Left lung (tissue), 4 donors: ENCODE measurements at regions not wholly inside any gene's neighbourhood (a gene's known extent, or its start where the extent isn't known, plus 50 kb on each side); places are given as distances from the start of the nearest gene placed in this dataset.

ENCODE experiments used
- ATAC-seq: fragments of 200-7000 bp; cut with Tn5 transposase; one replicate; pipeline ENCODE4 v1.9.1; 2020; ENCODE audit warnings: moderate library complexity
- DNase-seq, 4 donors: peaks; one replicate each; pipeline ENCODE4 v3.0.0-alpha.2; 2013 to 2020
- H3K27ac ChIP-seq, 2 donors: fragments of 200-600 bp; sonication (generic) in 1 of 2; one replicate each; pipeline versions ENCODE4 v1.5.0 to v1.8.0; 2020 to 2021
- H3K27me3 ChIP-seq, 2 donors: fragments of 200-600 bp; sonication (generic) in 1 of 2; one replicate each; pipeline versions ENCODE4 v1.5.0 to v1.8.0; 2020 to 2021
- H3K36me3 ChIP-seq, 2 donors: fragments of 200-600 bp; sonication (generic) in 1 of 2; one replicate each; pipeline versions ENCODE4 v1.5.0 to v1.8.0; 2020 to 2021
- H3K4me1 ChIP-seq, 2 donors: fragments of 200-600 bp; one replicate each; pipeline ENCODE4 v1.8.0; 2021
- H3K4me3 ChIP-seq, 2 donors: fragments of 200-600 bp; sonication (generic) in 1 of 2; one replicate each; pipeline versions ENCODE4 v1.5.0 to v1.8.0; 2020 to 2021; ENCODE audit warnings: mild to moderate bottlenecking in 1 of 2
- H3K9me3 ChIP-seq, 2 donors: fragments of 200-600 bp; sonication (generic) in 1 of 2; one replicate each; pipeline versions ENCODE4 v1.5.0 to v1.8.0; 2020 to 2021
- intact Hi-C, 2 donors: fragments of 100-400 bp; cut with DNase I; formaldehyde crosslinking; loops; one replicate each; pipeline versions ENCODE4 v1.11.2 to v1.14.2; 2022
- TF ChIP-seq, protein P1 (sequence below), 2 donors: fragments of 200-600 bp; sonication (generic) in 1 of 2; IDR thresholded peaks; one replicate each; pipeline versions ENCODE4 v1.5.0 to v1.8.0; 2021; ENCODE audit warnings: antibody characterized with exemption in 2 of 2
- donor health status: DM: no; HTN: yes; CAD: no.
- donor health status: DM: no; HTN: no; CAD: no.

DNA sequence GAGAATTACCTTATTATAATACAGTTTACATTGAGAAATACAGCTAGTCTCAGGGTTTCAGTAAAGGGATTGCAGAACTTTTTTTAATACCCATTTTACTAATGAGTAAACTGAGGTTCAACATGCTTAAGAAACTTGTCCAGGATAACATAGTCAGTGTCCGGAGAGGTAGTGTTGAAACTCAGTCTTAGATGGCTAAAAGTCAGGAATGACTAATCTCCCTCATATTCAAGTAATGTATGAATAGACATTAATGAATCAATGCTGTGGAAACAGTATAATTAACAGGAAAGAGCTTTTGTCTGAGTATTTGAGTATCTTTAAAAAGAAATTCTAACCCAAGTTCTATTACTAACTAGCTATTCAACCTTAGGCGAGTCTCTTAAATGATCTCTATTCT is 397.6 kb downstream of the PLA2G4A start:
- DNase-seq (no peak), ATAC-seq (no peak)
- H3K36me3 ChIP-seq = no peaks in the 10 kb centered on the region
- no peak overlapping the region for H3K27ac ChIP-seq
- no peak overlapping the region for H3K4me3 ChIP-seq
- TF ChIP-seq, protein P1, sequence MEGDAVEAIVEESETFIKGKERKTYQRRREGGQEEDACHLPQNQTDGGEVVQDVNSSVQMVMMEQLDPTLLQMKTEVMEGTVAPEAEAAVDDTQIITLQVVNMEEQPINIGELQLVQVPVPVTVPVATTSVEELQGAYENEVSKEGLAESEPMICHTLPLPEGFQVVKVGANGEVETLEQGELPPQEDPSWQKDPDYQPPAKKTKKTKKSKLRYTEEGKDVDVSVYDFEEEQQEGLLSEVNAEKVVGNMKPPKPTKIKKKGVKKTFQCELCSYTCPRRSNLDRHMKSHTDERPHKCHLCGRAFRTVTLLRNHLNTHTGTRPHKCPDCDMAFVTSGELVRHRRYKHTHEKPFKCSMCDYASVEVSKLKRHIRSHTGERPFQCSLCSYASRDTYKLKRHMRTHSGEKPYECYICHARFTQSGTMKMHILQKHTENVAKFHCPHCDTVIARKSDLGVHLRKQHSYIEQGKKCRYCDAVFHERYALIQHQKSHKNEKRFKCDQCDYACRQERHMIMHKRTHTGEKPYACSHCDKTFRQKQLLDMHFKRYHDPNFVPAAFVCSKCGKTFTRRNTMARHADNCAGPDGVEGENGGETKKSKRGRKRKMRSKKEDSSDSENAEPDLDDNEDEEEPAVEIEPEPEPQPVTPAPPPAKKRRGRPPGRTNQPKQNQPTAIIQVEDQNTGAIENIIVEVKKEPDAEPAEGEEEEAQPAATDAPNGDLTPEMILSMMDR (IDR thresholded peaks at IDR 0.05) = no peak
- H3K9me3 ChIP-seq = no peaks in the 10 kb centered on the region
- intact Hi-C loops = no loop called here
- H3K27me3 ChIP-seq = no peaks in the 10 kb centered on the region
- no peaks in the 10 kb centered on the region for H3K4me1 ChIP-seq

DNA sequence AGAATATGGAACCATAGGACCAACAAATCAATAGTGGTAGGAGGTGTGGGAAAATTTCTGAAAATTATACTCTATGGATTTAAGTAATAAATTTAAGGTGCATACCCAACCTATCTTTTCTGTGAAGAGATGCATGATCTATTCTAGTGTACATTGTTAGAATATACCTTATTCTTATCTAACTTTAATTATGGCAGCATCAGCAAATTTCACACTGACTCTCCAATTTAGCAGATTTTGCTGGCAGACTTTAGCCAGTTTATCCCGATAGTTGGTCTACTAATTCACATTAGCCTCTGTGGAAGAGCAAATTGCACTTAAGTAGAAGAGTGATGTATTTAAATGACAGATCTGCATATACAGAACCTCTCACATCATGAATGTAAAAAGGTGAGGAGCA is 400.0 kb downstream of the PLA2G4A start:
- ATAC-seq (no peak), DNase-seq (no peak)
- no peaks in the 10 kb centered on the region for H3K27me3 ChIP-seq
- TF ChIP-seq, protein P1 (IDR thresholded peaks at IDR 0.05) = no peak
- intact Hi-C loops = no loop called here
- no peak overlapping the region for H3K4me3 ChIP-seq
- H3K9me3 ChIP-seq = no peaks in the 10 kb centered on the region
- no peaks in the 10 kb centered on the region for H3K4me1 ChIP-seq
- no peak overlapping the region for H3K27ac ChIP-seq
- H3K36me3 ChIP-seq = no peaks in the 10 kb centered on the region

DNA sequence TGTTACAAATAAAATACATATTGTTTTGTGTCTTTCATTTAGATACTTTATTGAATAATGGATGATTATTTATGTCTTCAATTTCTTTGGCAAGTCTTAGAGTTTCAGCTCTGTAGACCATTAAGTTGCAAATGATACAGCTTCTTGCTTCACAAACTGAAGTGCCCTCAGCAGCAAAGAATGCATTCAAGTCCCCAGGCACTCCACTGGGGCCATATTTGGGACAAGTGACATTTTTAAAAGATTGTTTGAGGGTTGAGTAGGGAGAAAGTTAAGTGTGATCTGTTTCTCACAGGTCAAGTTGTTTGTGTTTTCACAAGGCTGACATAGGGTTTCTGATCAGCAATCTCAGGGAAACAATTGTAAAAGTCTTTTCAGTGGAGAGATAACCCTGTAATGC is 400.7 kb downstream of the PLA2G4A start:
- ATAC-seq = peak; percentile 33
- H3K4me1 ChIP-seq = no peaks in the 10 kb centered on the region
- no peaks in the 10 kb centered on the region for H3K27me3 ChIP-seq
- no peak overlapping the region for H3K4me3 ChIP-seq
- intact Hi-C loops = no loop called here
- no peak for DNase-seq
- no peaks in the 10 kb centered on the region for H3K36me3 ChIP-seq
- TF ChIP-seq, protein P1 (IDR thresholded peaks at IDR 0.05) = no peak
- H3K27ac ChIP-seq = no peak overlapping the region
- no peaks in the 10 kb centered on the region for H3K9me3 ChIP-seq

DNA sequence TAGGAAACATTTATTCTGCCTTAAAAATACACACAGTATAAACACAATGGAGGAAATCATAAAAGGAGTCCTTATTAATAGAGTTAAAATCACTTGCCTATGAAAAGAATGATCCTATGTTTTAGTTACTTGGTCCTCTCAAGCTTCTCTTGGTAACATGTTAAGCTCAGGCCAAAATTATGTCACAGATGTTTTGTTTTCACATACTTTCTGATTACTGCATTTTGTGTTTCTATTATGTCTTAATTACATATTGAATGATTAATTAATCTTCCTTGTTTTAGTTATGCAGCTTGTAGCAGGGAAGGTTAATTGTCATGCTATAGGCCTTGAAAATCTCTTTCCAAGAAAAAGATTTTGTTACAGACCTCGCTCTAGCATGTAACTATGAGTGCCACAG is 406.0 kb downstream of the PLA2G4A start:
- Histone ChIP-seq H3K4me3 (no peak overlapping the region), H3K27ac (no peak overlapping the region), H3K27me3 (no peaks in the 10 kb centered on the region), H3K36me3 (no peaks in the 10 kb centered on the region), H3K9me3 (no peaks in the 10 kb centered on the region), H3K4me1 (no peaks in the 10 kb centered on the region)
- no peak for ATAC-seq
- intact Hi-C loops = no loop called here
- no peak for DNase-seq
- TF ChIP-seq, protein P1 (IDR thresholded peaks at IDR 0.05) = no peak

DNA sequence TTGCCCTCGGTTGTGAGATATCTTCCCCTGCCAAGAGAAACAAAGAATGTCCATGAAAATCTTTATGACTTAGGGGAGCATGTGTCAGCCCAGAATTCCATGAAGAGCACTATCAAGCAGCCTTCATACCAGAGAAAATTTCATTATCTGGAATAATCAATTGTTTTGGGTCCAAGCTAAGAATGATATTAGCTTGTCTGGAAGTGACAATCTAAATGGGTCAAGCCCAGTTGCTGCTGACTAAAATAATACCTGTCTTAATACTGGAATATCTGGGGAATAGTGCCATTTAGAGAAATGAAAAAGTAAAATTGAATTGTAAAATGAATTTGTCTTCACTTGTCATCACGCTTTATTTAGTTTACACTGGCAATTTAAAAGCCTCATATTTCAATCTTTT is 407.4 kb downstream of the PLA2G4A start:
- TF ChIP-seq, protein P1 (IDR thresholded peaks at IDR 0.05) = no peak
- Histone ChIP-seq H3K36me3 (no peaks in the 10 kb centered on the region), H3K4me3 (no peak overlapping the region), H3K4me1 (no peaks in the 10 kb centered on the region), H3K27ac (no peak overlapping the region), H3K27me3 (no peaks in the 10 kb centered on the region), H3K9me3 (no peaks in the 10 kb centered on the region)
- intact Hi-C loops = no loop called here
- ATAC-seq = no peak
- no peak for DNase-seq
